COLO829 (cell line): ENCODE measurements at regions not wholly inside any gene's neighbourhood (a gene's known extent, or its start where the extent isn't known, plus 50 kb on each side); places are given as distances from the start of the nearest gene placed in this dataset.

Experiments used
- DNase-seq: peaks from one replicate; pipeline ENCODE4 v3.0.0; 2012; ENCODE audit warnings: low spot score

GRCh38 chrX:8971116-8971515 is 62.8 kb downstream of the FAM9B start:
- peak; percentile 29 for DNase-seq

GRCh38 chrX:8969378-8969777 is 64.5 kb downstream of the FAM9B start:
- no peak for DNase-seq

GRCh38 chrX:8967461-8967860 is 66.5 kb downstream of the FAM9B start:
- no peak for DNase-seq

- DNase-seq = no peak
These were observed 72.9 kb downstream of the FAM9B start for GRCh38 chrX:8960957-8961468.

- DNase-seq = no peak
These were observed 78.4 kb downstream of the FAM9B start for GRCh38 chrX:8955511-8955910.

- no peak for DNase-seq
These were observed 87.4 kb downstream of the FAM9B start for GRCh38 chrX:8946563-8946962.

GRCh38 chrX:8939322-8939721 is 94.6 kb downstream of the FAM9B start:
- DNase-seq = no peak

GRCh38 chrX:8927701-8928100 is 106.2 kb downstream of the FAM9B start:
- DNase-seq = no peak

- DNase-seq = no peak
These were observed 106.8 kb downstream of the FAM9B start for GRCh38 chrX:8927066-8927635.

GRCh38 chrX:8921615-8922014 is 112.3 kb downstream of the FAM9B start:
- DNase-seq = no peak

GRCh38 chrX:8919801-8920200 is 114.1 kb downstream of the FAM9B start:
- no peak for DNase-seq

GRCh38 chrX:8916697-8917096 is 115.5 kb upstream of the FAM9A start:
- DNase-seq = no peak

GRCh38 chrX:8914681-8915080 is 113.5 kb upstream of the FAM9A start:
- no peak for DNase-seq

- no peak for DNase-seq
These were observed 112.6 kb upstream of the FAM9A start for GRCh38 chrX:8913655-8914409.

- no peak for DNase-seq
These were observed 106.5 kb upstream of the FAM9A start for GRCh38 chrX:8907688-8908087.

- no peak for DNase-seq
These were observed 105.2 kb upstream of the FAM9A start for GRCh38 chrX:8906299-8906938.

- DNase-seq = no peak
These were observed 96.1 kb upstream of the FAM9A start for GRCh38 chrX:8897259-8897658.

GRCh38 chrX:8890794-8891193 is 89.6 kb upstream of the FAM9A start:
- DNase-seq = no peak

- peak; percentile 7 for DNase-seq
These were observed 85.8 kb upstream of the FAM9A start for GRCh38 chrX:8887004-8887403.

- no peak for DNase-seq
These were observed 78.6 kb upstream of the FAM9A start for GRCh38 chrX:8879750-8880149.

- no peak for DNase-seq
These were observed 72.8 kb upstream of the FAM9A start for GRCh38 chrX:8873956-8874355.

GRCh38 chrX:8873102-8873501 is 71.9 kb upstream of the FAM9A start:
- DNase-seq = no peak

- DNase-seq = no peak
These were observed 69.2 kb upstream of the FAM9A start for GRCh38 chrX:8870411-8870810.
